Body of pancreas (tissue), 4 donors: ENCODE measurements at regions not wholly inside any gene's neighbourhood (a gene's known extent, or its start where the extent isn't known, plus 50 kb on each side); places are given as distances from the start of the nearest gene placed in this dataset.

Source experiments
- POLR2A ChIP-seq, 3 donors: fragments of 450-650 bp; IDR thresholded peaks; one replicate each; pipeline ENCODE4 v1.6.1; 2016; ENCODE audit warnings: antibody characterized with exemption in 3 of 3, mild to moderate bottlenecking in 2 of 3
- TF ChIP-seq, protein P1 (sequence below), 7 experiments: fragments of 450-650 bp in 4 of 7; fragments of 200-600 bp in 3 of 7; sonication (generic) in 3 of 7; IDR thresholded peaks; one replicate each; pipeline ENCODE4 v1.5.1; 2016 to 2019; ENCODE audit warnings: antibody characterized with exemption in 7 of 7

DNA sequence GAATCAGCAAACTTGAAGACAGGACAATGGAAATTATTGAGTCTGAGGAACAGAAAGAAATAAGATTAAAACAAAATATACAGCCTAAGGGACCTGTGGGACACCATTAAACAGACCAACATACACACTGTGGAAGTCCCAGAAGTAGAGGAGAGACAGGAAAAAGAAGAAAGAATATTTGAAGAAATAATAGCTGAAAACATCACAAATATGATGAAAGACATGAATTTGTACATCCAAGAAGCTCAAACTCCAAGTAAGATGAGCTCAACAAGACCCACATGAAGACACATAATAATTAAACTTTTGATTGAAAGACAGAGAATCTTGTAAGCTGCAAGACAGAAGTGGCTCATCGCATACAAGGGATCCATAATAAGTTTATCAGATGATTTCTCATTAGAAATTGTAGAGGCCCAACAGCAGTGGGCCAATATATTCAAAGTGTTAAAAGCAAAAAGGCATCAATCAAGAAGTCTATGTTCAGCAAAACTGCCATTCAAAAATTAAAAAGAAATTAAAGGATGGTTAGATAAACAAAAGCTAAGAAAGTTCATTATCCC, 311.3 kb upstream of the ADGRL2 start:
- TF ChIP-seq, protein P1, sequence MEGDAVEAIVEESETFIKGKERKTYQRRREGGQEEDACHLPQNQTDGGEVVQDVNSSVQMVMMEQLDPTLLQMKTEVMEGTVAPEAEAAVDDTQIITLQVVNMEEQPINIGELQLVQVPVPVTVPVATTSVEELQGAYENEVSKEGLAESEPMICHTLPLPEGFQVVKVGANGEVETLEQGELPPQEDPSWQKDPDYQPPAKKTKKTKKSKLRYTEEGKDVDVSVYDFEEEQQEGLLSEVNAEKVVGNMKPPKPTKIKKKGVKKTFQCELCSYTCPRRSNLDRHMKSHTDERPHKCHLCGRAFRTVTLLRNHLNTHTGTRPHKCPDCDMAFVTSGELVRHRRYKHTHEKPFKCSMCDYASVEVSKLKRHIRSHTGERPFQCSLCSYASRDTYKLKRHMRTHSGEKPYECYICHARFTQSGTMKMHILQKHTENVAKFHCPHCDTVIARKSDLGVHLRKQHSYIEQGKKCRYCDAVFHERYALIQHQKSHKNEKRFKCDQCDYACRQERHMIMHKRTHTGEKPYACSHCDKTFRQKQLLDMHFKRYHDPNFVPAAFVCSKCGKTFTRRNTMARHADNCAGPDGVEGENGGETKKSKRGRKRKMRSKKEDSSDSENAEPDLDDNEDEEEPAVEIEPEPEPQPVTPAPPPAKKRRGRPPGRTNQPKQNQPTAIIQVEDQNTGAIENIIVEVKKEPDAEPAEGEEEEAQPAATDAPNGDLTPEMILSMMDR (IDR thresholded peaks at IDR 0.05), result no peak
- TF ChIP-seq POLR2A (IDR thresholded peaks at IDR 0.05), result no peak
